Activated naive CD4-positive, alpha-beta T cell (primary cell): ENCODE measurements at regions not wholly inside any gene's neighbourhood (a gene's known extent, or its start where the extent isn't known, plus 50 kb on each side); places are given as distances from the start of the nearest gene placed in this dataset.
"Not testable (repeated sequence)": the region's sequence is repeated elsewhere in the genome, so short reads cannot be mapped to it uniquely, and the experiment has no call there.

Source experiments
- DNase-seq, 4 experiments: peaks; one replicate each; lab custom pipeline; 2025; lab: John Stamatoyannopoulos, UW

DNA sequence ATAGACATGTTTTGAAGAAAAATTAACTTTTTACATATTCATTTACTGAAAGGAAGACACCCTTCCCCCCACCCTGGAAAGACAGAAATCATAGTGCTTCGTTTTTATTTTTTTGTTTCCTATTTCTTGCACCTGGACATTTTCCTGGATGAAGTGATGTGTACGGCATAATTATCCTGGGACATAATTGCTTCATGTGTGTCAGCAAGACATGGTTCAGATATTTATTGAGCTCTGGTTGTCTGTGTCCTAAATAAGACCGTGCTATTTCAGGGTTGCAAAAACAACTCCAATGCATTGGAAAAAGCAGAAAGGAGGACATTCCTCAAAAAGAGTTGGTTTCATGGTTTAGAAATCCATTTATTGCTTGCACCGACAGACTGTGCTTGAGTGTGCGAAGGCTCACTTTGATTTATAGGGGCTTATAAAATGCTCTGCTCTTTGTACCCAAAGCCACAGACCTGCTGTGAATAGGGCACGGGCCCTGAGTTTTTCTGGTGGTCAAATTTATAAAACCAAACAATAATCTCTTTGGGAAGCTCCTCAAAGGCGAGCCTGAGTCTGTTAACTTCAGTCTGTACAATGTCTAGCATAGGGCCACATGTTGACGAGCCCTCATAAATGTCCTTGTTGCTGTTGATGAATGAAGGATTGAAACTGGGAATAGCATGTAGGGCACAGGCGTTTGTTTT lies 179.5 kb downstream of the SOX4 start:
- DNase-seq = no peak

DNA sequence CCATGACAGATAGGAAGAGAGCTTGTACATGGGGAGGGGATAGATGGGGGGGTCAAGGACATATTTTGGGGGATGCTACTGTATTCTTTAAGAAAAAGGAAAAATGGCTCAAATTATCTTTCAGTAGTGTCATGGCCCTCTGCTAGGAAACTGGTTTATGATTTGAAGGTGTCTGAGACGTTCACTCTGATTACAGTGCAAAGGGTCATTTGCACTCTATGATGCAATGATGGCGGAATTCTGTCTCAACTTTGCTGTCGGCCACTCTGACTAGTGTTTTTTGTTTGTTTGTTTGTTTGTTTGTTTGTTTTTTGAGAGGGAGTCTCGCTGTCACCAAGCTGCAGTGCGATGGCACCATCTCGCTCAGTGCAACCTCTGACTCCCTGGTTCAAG lies 180.0 kb downstream of the SOX4 start:
- DNase-seq = no peak

- no peak for DNase-seq
These were observed 184.3 kb downstream of the SOX4 start for GRCh38 chr6:21777846-21778245.

DNA sequence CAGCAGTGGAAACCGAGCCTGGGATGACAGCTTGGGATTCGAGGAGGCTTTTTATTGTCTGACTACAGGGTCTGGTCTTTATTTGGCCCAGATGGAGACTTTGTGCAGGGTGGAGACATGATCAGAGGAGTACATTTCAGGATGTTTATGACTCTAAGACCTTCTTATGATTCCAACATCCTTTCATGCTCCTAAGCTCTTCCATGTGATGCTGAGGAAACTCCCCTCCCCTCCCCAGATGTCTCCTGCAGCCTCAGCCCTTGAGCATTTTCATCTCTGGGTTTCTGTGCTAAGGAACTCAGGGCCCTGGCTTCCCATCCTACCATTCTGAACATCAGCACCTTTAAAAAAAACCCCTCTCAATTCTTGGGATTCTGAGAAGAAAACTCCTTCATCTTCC lies 186.6 kb downstream of the SOX4 start:
- DNase-seq = no peak

- DNase-seq = no peak
These were observed 187.1 kb downstream of the SOX4 start for GRCh38 chr6:21780679-21781078.

DNA sequence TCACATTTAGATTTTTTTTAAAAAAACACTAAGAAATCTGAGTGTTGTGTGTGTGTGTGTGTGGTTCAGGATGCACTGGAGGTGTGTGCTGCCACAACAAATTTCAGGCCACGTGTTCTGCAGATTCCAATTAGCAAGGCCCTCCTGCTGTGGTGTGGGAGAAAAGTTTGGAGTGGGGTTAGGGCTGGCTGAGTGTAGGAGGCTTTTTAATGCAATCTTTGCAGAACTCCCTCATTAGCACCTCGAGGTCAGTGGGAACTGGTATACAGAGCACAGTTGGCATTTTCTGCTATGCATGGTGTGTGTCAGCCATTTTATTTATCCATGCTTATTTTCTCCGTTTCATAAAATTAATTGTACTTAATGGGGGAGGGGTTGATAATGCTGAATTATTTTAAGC lies 187.6 kb downstream of the SOX4 start:
- DNase-seq = no peak

- DNase-seq = no peak
These were observed 191.6 kb downstream of the SOX4 start for GRCh38 chr6:21785164-21785563.

DNA sequence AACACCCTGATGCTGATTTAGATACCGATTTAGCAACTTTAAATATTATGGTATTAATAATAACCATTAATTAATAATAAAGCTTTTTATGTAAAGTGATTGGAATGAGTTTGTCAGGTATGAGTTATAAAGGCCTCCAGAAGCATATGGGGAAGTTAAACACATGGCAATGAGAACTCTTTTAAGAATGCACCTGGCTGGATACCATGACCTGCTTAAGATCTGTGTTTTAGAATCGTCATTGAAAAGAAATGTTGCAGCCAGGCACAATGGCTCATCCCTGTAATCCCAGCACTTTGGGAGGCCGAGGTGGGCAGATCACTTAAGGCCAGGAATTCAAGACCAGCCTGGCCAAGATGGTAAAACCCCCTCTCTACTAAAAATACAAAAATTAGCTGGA lies 197.5 kb downstream of the SOX4 start:
- no peak for DNase-seq

DNA sequence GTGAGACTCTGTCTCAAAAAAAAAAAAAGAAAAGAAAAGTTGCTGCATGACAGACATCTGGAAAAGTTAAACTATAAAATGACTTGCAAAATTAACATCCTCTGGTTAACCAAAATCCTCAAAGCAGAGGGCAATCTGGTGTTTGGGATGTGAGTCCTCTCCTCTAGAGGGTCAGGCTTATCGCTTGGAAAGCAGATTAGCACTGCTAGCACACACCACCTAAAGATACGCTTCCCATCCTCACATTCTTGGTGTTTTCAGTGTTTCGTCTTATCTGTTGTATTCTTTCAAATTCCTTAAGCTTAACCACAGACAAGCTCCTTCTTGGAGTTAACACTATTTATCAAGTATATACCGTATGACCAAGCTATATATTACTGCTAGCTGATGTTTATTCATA lies 198.0 kb downstream of the SOX4 start:
- no peak for DNase-seq

- no peak for DNase-seq
These were observed 198.6 kb downstream of the SOX4 start for GRCh38 chr6:21792177-21792576.

GRCh38 chr6:21796979-21797378 lies 203.4 kb downstream of the SOX4 start:
- not testable (repeated sequence) for DNase-seq

- DNase-seq = no peak
These were observed 204.9 kb downstream of the SOX4 start for GRCh38 chr6:21798468-21798867.

DNA sequence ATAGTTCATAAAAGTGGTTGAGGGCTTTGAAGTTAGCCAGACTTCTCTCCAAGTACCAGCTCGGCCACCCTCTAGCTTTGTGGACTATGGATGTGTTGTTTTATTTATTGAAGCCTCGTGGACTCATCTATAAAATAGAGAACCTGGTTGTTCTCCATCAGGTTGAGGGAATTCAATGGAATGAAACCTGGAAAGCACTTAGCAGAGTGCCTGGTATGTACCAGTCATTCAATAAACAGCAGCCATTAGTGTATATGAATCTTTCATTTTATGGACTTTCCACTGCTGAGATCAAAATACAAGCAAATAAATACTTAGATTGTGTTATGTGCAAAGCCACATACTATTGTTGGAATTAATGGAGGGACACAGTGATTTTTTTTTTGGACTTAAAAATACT lies 206.8 kb downstream of the SOX4 start:
- no peak for DNase-seq

DNA sequence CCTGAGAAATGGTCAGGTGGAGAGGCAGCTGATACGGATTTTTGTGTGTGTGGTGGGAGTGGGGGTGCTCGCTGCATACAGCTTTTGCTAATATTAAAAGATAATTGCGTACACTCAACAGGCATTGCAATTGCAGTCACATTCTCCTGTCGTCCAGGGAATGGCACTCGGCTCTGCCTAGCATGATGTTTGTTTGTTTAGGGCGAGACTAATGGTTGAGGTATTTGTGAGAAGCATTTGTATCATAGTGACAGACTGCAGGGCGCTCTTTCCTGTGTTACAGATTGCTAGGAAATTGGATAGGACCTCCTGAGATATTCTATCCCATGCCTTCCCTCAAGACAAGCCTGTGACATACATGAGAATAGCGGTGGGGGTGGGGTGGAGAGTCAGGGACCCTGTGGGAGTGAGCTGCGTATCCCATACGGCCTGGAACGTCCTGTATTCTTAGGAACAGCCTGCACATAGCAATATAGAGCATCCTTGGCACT lies 207.4 kb downstream of the SOX4 start:
- DNase-seq = no peak

GRCh38 chr6:21801446-21802174 lies 208.1 kb downstream of the SOX4 start:
- DNase-seq = no peak

GRCh38 chr6:21802175-21802822 lies 208.7 kb downstream of the SOX4 start:
- no peak for DNase-seq

GRCh38 chr6:21804941-21805610 lies 211.5 kb downstream of the SOX4 start:
- no peak for DNase-seq

- DNase-seq = no peak
These were observed 213.9 kb downstream of the SOX4 start for GRCh38 chr6:21807299-21808044.

DNA sequence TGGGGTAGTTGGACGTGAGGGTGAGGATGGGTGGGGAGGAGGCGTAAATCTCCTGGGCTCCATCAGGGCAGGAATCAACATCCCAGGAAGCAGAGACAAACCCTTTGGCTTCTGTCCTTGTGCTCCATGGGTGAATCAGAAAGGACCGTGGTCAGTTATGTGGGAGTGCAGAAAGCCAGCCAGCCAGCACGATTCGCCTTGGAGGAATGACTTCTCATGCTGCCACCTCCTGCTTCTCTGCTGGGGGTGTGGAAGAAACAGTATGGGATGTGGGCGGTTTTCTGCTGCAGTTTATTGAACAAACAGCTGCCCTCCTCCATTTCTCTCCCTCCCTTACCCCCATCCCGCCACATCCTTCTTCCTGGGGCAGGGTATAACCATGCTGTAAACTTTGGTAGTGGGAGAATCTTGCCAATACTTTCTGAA lies 214.5 kb downstream of the SOX4 start:
- DNase-seq = no peak

- no peak for DNase-seq
These were observed 215.1 kb downstream of the SOX4 start for GRCh38 chr6:21808551-21809242.

DNA sequence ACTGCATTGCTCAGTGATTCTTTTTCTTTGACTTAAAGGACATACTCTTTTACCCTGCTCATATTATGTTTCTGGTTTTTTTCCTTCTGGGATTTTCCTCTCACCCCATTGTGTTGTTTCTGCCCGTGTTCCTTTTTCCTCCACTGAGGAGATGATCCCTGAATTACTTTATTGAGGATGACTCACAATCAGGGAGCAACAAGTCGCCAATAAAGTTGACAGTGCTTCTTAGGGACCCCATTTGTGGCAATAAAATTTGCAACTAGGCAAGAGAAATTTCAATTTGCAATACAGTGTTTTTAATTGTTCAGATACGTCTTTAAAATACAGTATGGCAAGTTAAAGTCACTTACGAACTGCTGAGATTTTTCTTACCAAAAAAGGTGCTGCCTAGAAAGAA lies 217.9 kb downstream of the SOX4 start:
- no peak for DNase-seq
